ENCODE measurements at regions not wholly inside any gene's neighbourhood (a gene's known extent, or its start where the extent isn't known, plus 50 kb on each side); places are given as distances from the start of the nearest gene placed in this dataset.

- no peak overlapping the region for H2AK5ac ChIP-seq (ENCODE audit: low read length)
- H3K27me3 ChIP-seq (ENCODE audit: insufficient read depth, low read length, poor library complexity), result no peaks in the 10 kb centered on the region
- DNase-seq, result no peak
- H3K4me1 ChIP-seq (ENCODE audit: control insufficient read depth, low read depth, low read length), result no peaks in the 10 kb centered on the region
- no peaks in the 10 kb centered on the region for H3K79me1 ChIP-seq (ENCODE audit: low read length)
- H2BK120ac ChIP-seq (ENCODE audit: low read depth, low read length), result no peak overlapping the region
- no peak overlapping the region for H3K27ac ChIP-seq (ENCODE audit: low read depth, low read length)
- no peak overlapping the region for H3K9ac ChIP-seq (ENCODE audit: low read length)
- H3K18ac ChIP-seq (ENCODE audit: low read length), result no peak overlapping the region
- no peak overlapping the region for H3K23ac ChIP-seq (ENCODE audit: low read length)
- H3K4me3 ChIP-seq (ENCODE audit: low read length), result no peak overlapping the region
- H3K56ac ChIP-seq (ENCODE audit: low read length), result no peak overlapping the region
- no peak overlapping the region for H2BK15ac ChIP-seq (replicated peaks; ENCODE audit: low read depth)
- H3K36me3 ChIP-seq (ENCODE audit: control insufficient read depth, insufficient read depth, low read length), result no peaks in the 10 kb centered on the region
- H3K4me2 ChIP-seq (ENCODE audit: low read length), result no peak overlapping the region
- no peak overlapping the region for H2BK5ac ChIP-seq (ENCODE audit: low read length)
- H4K5ac ChIP-seq (ENCODE audit: low read length), result no peak overlapping the region
- H3K4ac ChIP-seq (ENCODE audit: low read depth, low read length), result no peak overlapping the region
- no CpG with 5 or more reads among the region's 6 CpGs for WGBS (ENCODE audit: extremely low coverage, insufficient coverage, low lambda C conversion rate)
- H3K79me2 ChIP-seq (ENCODE audit: control insufficient read depth, insufficient read depth, low read length), result no peaks in the 10 kb centered on the region
- no peak overlapping the region for H4K8ac ChIP-seq (ENCODE audit: low read depth, low read length)
Observed at GRCh38 chr7:114821030-114821900, 100.6 kb upstream of the MDFIC start.

GRCh38 chr7:114822131-114822530 is 99.8 kb upstream of the MDFIC start:
- Histone ChIP-seq H3K18ac (ENCODE audit: low read length) (no peak overlapping the region), H3K4me3 (ENCODE audit: low read length) (no peak overlapping the region), H2BK120ac (ENCODE audit: low read depth, low read length) (no peak overlapping the region), H2AK5ac (ENCODE audit: low read length) (no peak overlapping the region), H3K79me2 (ENCODE audit: control insufficient read depth, insufficient read depth, low read length) (no peaks in the 10 kb centered on the region), H3K23ac (ENCODE audit: low read length) (no peak overlapping the region), H3K4me2 (ENCODE audit: low read length) (no peak overlapping the region), H4K5ac (ENCODE audit: low read length) (no peak overlapping the region), H3K27ac (ENCODE audit: low read depth, low read length) (no peak overlapping the region), H3K56ac (ENCODE audit: low read length) (no peak overlapping the region), H3K9ac (ENCODE audit: low read length) (no peak overlapping the region), H3K79me1 (ENCODE audit: low read length) (no peaks in the 10 kb centered on the region), H3K36me3 (ENCODE audit: control insufficient read depth, insufficient read depth, low read length) (no peaks in the 10 kb centered on the region), H3K4ac (ENCODE audit: low read depth, low read length) (no peak overlapping the region), H3K27me3 (ENCODE audit: insufficient read depth, low read length, poor library complexity) (no peaks in the 10 kb centered on the region), H3K4me1 (ENCODE audit: control insufficient read depth, low read depth, low read length) (no peaks in the 10 kb centered on the region), H2BK5ac (ENCODE audit: low read length) (no peak overlapping the region), H4K8ac (ENCODE audit: low read depth, low read length) (no peak overlapping the region), H2BK15ac (replicated peaks; ENCODE audit: low read depth) (no peak overlapping the region)
- WGBS (ENCODE audit: extremely low coverage, insufficient coverage, low lambda C conversion rate), result no CpG with 5 or more reads among the region's 1 CpG
- DNase-seq, result no peak

- H3K79me2 ChIP-seq (ENCODE audit: control insufficient read depth, insufficient read depth, low read length), result no peaks in the 10 kb centered on the region
- no CpG with 5 or more reads among the region's 2 CpGs for WGBS (ENCODE audit: extremely low coverage, insufficient coverage, low lambda C conversion rate)
- no peak overlapping the region for H3K27ac ChIP-seq (ENCODE audit: low read depth, low read length)
- no peak overlapping the region for H3K4me2 ChIP-seq (ENCODE audit: low read length)
- H3K36me3 ChIP-seq (ENCODE audit: control insufficient read depth, insufficient read depth, low read length), result no peaks in the 10 kb centered on the region
- no peak overlapping the region for H3K4me3 ChIP-seq (ENCODE audit: low read length)
- H2BK120ac ChIP-seq (ENCODE audit: low read depth, low read length), result no peak overlapping the region
- H3K79me1 ChIP-seq (ENCODE audit: low read length), result no peaks in the 10 kb centered on the region
- no peak overlapping the region for H3K9ac ChIP-seq (ENCODE audit: low read length)
- H3K18ac ChIP-seq (ENCODE audit: low read length), result no peak overlapping the region
- H2BK5ac ChIP-seq (ENCODE audit: low read length), result no peak overlapping the region
- no peak overlapping the region for H3K23ac ChIP-seq (ENCODE audit: low read length)
- H2BK15ac ChIP-seq (replicated peaks; ENCODE audit: low read depth), result no peak overlapping the region
- H2AK5ac ChIP-seq (ENCODE audit: low read length), result no peak overlapping the region
- DNase-seq, result no peak
- no peak overlapping the region for H4K8ac ChIP-seq (ENCODE audit: low read depth, low read length)
- H3K4me1 ChIP-seq (ENCODE audit: control insufficient read depth, low read depth, low read length), result no peaks in the 10 kb centered on the region
- no peak overlapping the region for H4K5ac ChIP-seq (ENCODE audit: low read length)
- H3K56ac ChIP-seq (ENCODE audit: low read length), result no peak overlapping the region
- H3K27me3 ChIP-seq (ENCODE audit: insufficient read depth, low read length, poor library complexity), result no peaks in the 10 kb centered on the region
- H3K4ac ChIP-seq (ENCODE audit: low read depth, low read length), result no peak overlapping the region
Observed at GRCh38 chr7:114822844-114823243, 99.0 kb upstream of the MDFIC start.

- Histone ChIP-seq H3K23ac (ENCODE audit: low read length) (no peak overlapping the region), H2BK120ac (ENCODE audit: low read depth, low read length) (no peak overlapping the region), H3K79me1 (ENCODE audit: low read length) (no peaks in the 10 kb centered on the region), H2BK5ac (ENCODE audit: low read length) (no peak overlapping the region), H2AK5ac (ENCODE audit: low read length) (no peak overlapping the region), H3K4me2 (ENCODE audit: low read length) (no peak overlapping the region), H4K5ac (ENCODE audit: low read length) (no peak overlapping the region), H3K36me3 (ENCODE audit: control insufficient read depth, insufficient read depth, low read length) (no peaks in the 10 kb centered on the region), H2BK15ac (replicated peaks; ENCODE audit: low read depth) (no peak overlapping the region), H3K4me3 (ENCODE audit: low read length) (no peak overlapping the region), H3K9ac (ENCODE audit: low read length) (no peak overlapping the region), H3K4me1 (ENCODE audit: control insufficient read depth, low read depth, low read length) (no peaks in the 10 kb centered on the region), H3K4ac (ENCODE audit: low read depth, low read length) (no peak overlapping the region), H3K27ac (ENCODE audit: low read depth, low read length) (no peak overlapping the region), H3K56ac (ENCODE audit: low read length) (no peak overlapping the region), H3K27me3 (ENCODE audit: insufficient read depth, low read length, poor library complexity) (no peaks in the 10 kb centered on the region), H4K8ac (ENCODE audit: low read depth, low read length) (no peak overlapping the region), H3K79me2 (ENCODE audit: control insufficient read depth, insufficient read depth, low read length) (no peaks in the 10 kb centered on the region), H3K18ac (ENCODE audit: low read length) (no peak overlapping the region)
- no peak for DNase-seq
- WGBS (ENCODE audit: extremely low coverage, insufficient coverage, low lambda C conversion rate), result no CpG with 5 or more reads among the region's 1 CpG
Observed at GRCh38 chr7:114823290-114823689, 98.6 kb upstream of the MDFIC start.

GRCh38 chr7:114825423-114825951 is 96.4 kb upstream of the MDFIC start:
- Histone ChIP-seq H3K27ac (ENCODE audit: low read depth, low read length) (no peak overlapping the region), H3K56ac (ENCODE audit: low read length) (no peak overlapping the region), H2BK15ac (replicated peaks; ENCODE audit: low read depth) (no peak overlapping the region), H3K79me1 (ENCODE audit: low read length) (no peaks in the 10 kb centered on the region), H3K18ac (ENCODE audit: low read length) (no peak overlapping the region), H4K8ac (ENCODE audit: low read depth, low read length) (no peak overlapping the region), H2AK5ac (ENCODE audit: low read length) (no peak overlapping the region), H3K36me3 (ENCODE audit: control insufficient read depth, insufficient read depth, low read length) (no peaks in the 10 kb centered on the region), H2BK5ac (ENCODE audit: low read length) (no peak overlapping the region), H2BK120ac (ENCODE audit: low read depth, low read length) (no peak overlapping the region), H3K9ac (ENCODE audit: low read length) (no peak overlapping the region), H3K4me2 (ENCODE audit: low read length) (no peak overlapping the region), H3K27me3 (ENCODE audit: insufficient read depth, low read length, poor library complexity) (no peaks in the 10 kb centered on the region), H3K4me3 (ENCODE audit: low read length) (no peak overlapping the region), H3K23ac (ENCODE audit: low read length) (no peak overlapping the region), H3K4ac (ENCODE audit: low read depth, low read length) (no peak overlapping the region), H3K79me2 (ENCODE audit: control insufficient read depth, insufficient read depth, low read length) (no peaks in the 10 kb centered on the region), H3K4me1 (ENCODE audit: control insufficient read depth, low read depth, low read length) (no peaks in the 10 kb centered on the region), H4K5ac (ENCODE audit: low read length) (no peak overlapping the region)
- peak; percentile 98 for DNase-seq
- WGBS (ENCODE audit: extremely low coverage, insufficient coverage, low lambda C conversion rate), result no CpG with 5 or more reads among the region's 3 CpGs
